Endodermal cell (in vitro differentiated cells): ENCODE measurements at regions not wholly inside any gene's neighbourhood (a gene's known extent, or its start where the extent isn't known, plus 50 kb on each side); places are given as distances from the start of the nearest gene placed in this dataset.

ENCODE experiments used
- DNase-seq: peaks from one replicate; pipeline ENCODE4 v3.0.0-alpha.2; 2017
- H3K27ac ChIP-seq: 2 replicates; pipeline ENCODE4 v1.5.1; 2013; ENCODE audit warnings: mild to moderate bottlenecking, low read depth, low read length, moderate library complexity
- H3K27me3 ChIP-seq: 2 replicates; pipeline ENCODE4 v1.6.1; 2013; ENCODE audit warnings: mild to moderate bottlenecking, low read length, moderate library complexity; ENCODE audit not compliant: insufficient read depth, control insufficient read depth, poor library complexity, severe bottlenecking
- H3K36me3 ChIP-seq: 2 replicates; pipeline ENCODE4 v1.7.0; 2013; ENCODE audit warnings: mild to moderate bottlenecking, low read length, moderate library complexity; ENCODE audit not compliant: control insufficient read depth, insufficient read depth
- H3K4me1 ChIP-seq: one replicate; pipeline ENCODE4 v1.7.0; 2013; ENCODE audit warnings: low read length; ENCODE audit not compliant: control insufficient read depth, insufficient read depth
- H3K4me3 ChIP-seq: 2 replicates; pipeline ENCODE4 v1.5.1; 2013; ENCODE audit warnings: mild to moderate bottlenecking, low read length, moderate library complexity
- H3K9ac ChIP-seq: 2 replicates; pipeline ENCODE4 v1.6.1; 2013; ENCODE audit warnings: mild to moderate bottlenecking, low read length, moderate library complexity; ENCODE audit not compliant: poor library complexity, severe bottlenecking; ENCODE audit errors: extremely low read depth
- H3K9me3 ChIP-seq: 2 replicates; pipeline ENCODE4 v1.6.1; 2013; ENCODE audit warnings: mild to moderate bottlenecking, low read length, moderate library complexity; ENCODE audit not compliant: control insufficient read depth
- H3K27ac Mint-ChIP-seq: 2 replicates; pipeline ENCODE4 v1.8.0; 2020; ENCODE audit warnings: mixed read lengths
- H3K27me3 Mint-ChIP-seq: 2 replicates; pipeline ENCODE4 v1.8.0; 2021; ENCODE audit warnings: mild to moderate bottlenecking, mixed read lengths; ENCODE audit not compliant: insufficient read depth
- H3K36me3 Mint-ChIP-seq: 2 replicates; pipeline ENCODE4 v1.8.0; 2020; ENCODE audit warnings: low read depth, mixed read lengths
- H3K4me1 Mint-ChIP-seq: 2 replicates; pipeline ENCODE4 v1.8.0; 2020; ENCODE audit warnings: mixed read lengths
- H3K4me3 Mint-ChIP-seq: 2 replicates; pipeline ENCODE4 v1.8.0; 2020; ENCODE audit warnings: mild to moderate bottlenecking, moderate library complexity, mixed read lengths
- H3K9me3 Mint-ChIP-seq: 2 replicates; pipeline ENCODE4 v1.8.0; 2020; ENCODE audit warnings: mild to moderate bottlenecking, mixed read lengths
- CTCF ChIP-seq: fragments of 200-600 bp; sonication (generic); conservative IDR thresholded peaks from 2 replicates; pipeline ENCODE4 v1.5.0; 2021; ENCODE audit warnings: antibody characterized with exemption, mild to moderate bottlenecking
- WGBS, 2 experiments: methylation state at CpG; one replicate each; pipeline versions ENCODE4 v1.1.5 to v1.1.7; 2013; ENCODE audit warnings: missing lambda C conversion rate in 2 of 2, mixed read lengths in 1 of 2; ENCODE audit not compliant: insufficient coverage in 1 of 2, insufficient read length in 1 of 2; 5-methylcytosine and 5-hydroxymethylcytosine counted together

- H3K9ac ChIP-seq = no peak overlapping the region
- peaks cover 11% of the 10 kb centered on the region for H3K27me3 Mint-ChIP-seq
- no peaks in the 10 kb centered on the region for H3K9me3 Mint-ChIP-seq
- no peak for TF ChIP-seq CTCF
- no peaks in the 10 kb centered on the region for H3K36me3 ChIP-seq
- no peak overlapping the region for H3K27ac ChIP-seq
- peaks cover 19% of the 10 kb centered on the region for H3K4me1 Mint-ChIP-seq
- DNase-seq = no peak
- 93 to 100% methylated on average over 5 to 6 of the region's 6 CpGs for WGBS, 2 experiments
- H3K9me3 ChIP-seq = no peaks in the 10 kb centered on the region
- H3K4me3 ChIP-seq = no peak overlapping the region
- no peaks in the 10 kb centered on the region for H3K27me3 ChIP-seq
- H3K27ac Mint-ChIP-seq = no peak overlapping the region
- H3K4me1 ChIP-seq = no peaks in the 10 kb centered on the region
- H3K36me3 Mint-ChIP-seq = no peaks in the 10 kb centered on the region
- H3K4me3 Mint-ChIP-seq = no peak overlapping the region
Measured at GRCh38 chr2:66237803-66238379, 197.0 kb upstream of the MEIS1 start.

GRCh38 chr2:66236816-66237802 lies 197.8 kb upstream of the MEIS1 start:
- no peak for TF ChIP-seq CTCF
- no peaks in the 10 kb centered on the region for H3K27me3 ChIP-seq
- H3K9me3 Mint-ChIP-seq = no peaks in the 10 kb centered on the region
- peaks cover 11% of the 10 kb centered on the region for H3K27me3 Mint-ChIP-seq
- no peak overlapping the region for H3K27ac ChIP-seq
- peaks cover 23% of the 10 kb centered on the region for H3K4me1 Mint-ChIP-seq
- H3K4me3 Mint-ChIP-seq = no peak overlapping the region
- H3K9me3 ChIP-seq = no peaks in the 10 kb centered on the region
- no peak for DNase-seq
- no peak overlapping the region for H3K27ac Mint-ChIP-seq
- no peaks in the 10 kb centered on the region for H3K4me1 ChIP-seq
- H3K36me3 ChIP-seq = no peaks in the 10 kb centered on the region
- 91 to 94% methylated on average over 6 to 18 of the region's 18 CpGs for WGBS, 2 experiments
- H3K9ac ChIP-seq = no peak overlapping the region
- no peaks in the 10 kb centered on the region for H3K36me3 Mint-ChIP-seq
- no peak overlapping the region for H3K4me3 ChIP-seq

- Mint-ChIP-seq H3K4me1 (peaks cover 16% of the 10 kb centered on the region), H3K9me3 (no peaks in the 10 kb centered on the region), H3K27me3 (peaks cover 11% of the 10 kb centered on the region), H3K36me3 (no peaks in the 10 kb centered on the region), H3K27ac (no peak overlapping the region), H3K4me3 (no peak overlapping the region)
- WGBS, 2 experiments = 96% methylated on average over 6 to 9 of the region's 9 CpGs
- DNase-seq = no peak
- H3K27me3 ChIP-seq = no peaks in the 10 kb centered on the region
- H3K36me3 ChIP-seq = no peaks in the 10 kb centered on the region
- no peak overlapping the region for H3K27ac ChIP-seq
- no peaks in the 10 kb centered on the region for H3K9me3 ChIP-seq
- no peaks in the 10 kb centered on the region for H3K4me1 ChIP-seq
- no peak for TF ChIP-seq CTCF
- no peak overlapping the region for H3K4me3 ChIP-seq
- H3K9ac ChIP-seq = no peak overlapping the region
Measured at GRCh38 chr2:66236067-66236685, 198.7 kb upstream of the MEIS1 start.
